Calu3 (cell line): ENCODE measurements at regions not wholly inside any gene's neighbourhood (a gene's known extent, or its start where the extent isn't known, plus 50 kb on each side); places are given as distances from the start of the nearest gene placed in this dataset.

Experiments used
- BruUV-seq: library from RNA; stranded (reverse); fragments of 400-500 nt; replicated peaks from 2 replicates; lab custom pipeline; 2021; lab: Mats Ljungman, UMichigan
- CTCF ChIA-PET: fragments of 300-600 bp; sonication (Branson Sonifier 250); formaldehyde crosslinking; loops from one replicate; lab custom pipeline; 2022; ENCODE audit warnings: antibody characterized with exemption; lab: Charles Lee
- DNase-seq: peaks from one replicate; pipeline ENCODE4 v3.0.0; 2022
- H3K27ac Mint-ChIP-seq: one replicate; pipeline ENCODE4 v1.8.0; 2022; ENCODE audit warnings: mixed read lengths; ENCODE audit not compliant: unreplicated experiment
- H3K27me3 Mint-ChIP-seq: one replicate; pipeline ENCODE4 v1.8.0; 2022; ENCODE audit warnings: mixed read lengths; ENCODE audit not compliant: unreplicated experiment
- H3K36me3 Mint-ChIP-seq: one replicate; pipeline ENCODE4 v1.8.0; 2022; ENCODE audit warnings: mild to moderate bottlenecking, moderate library complexity, mixed read lengths; ENCODE audit not compliant: insufficient read depth, unreplicated experiment
- H3K4me1 Mint-ChIP-seq: one replicate; pipeline ENCODE4 v1.8.0; 2022; ENCODE audit warnings: mild to moderate bottlenecking, low read depth, mixed read lengths; ENCODE audit not compliant: unreplicated experiment
- H3K4me3 Mint-ChIP-seq: one replicate; pipeline ENCODE4 v1.8.0; 2022; ENCODE audit warnings: mild to moderate bottlenecking, low read depth, moderate library complexity, mixed read lengths; ENCODE audit not compliant: unreplicated experiment
- H3K9me3 Mint-ChIP-seq: one replicate; pipeline ENCODE4 v1.8.0; 2022; ENCODE audit warnings: low read depth, mixed read lengths; ENCODE audit not compliant: unreplicated experiment
- intact Hi-C: fragments of 100-400 bp; cut with micrococcal nuclease; formaldehyde crosslinking; loops from one replicate; pipeline ENCODE4 v1.10.0; 2022; ENCODE audit not compliant: unreplicated experiment
- TF ChIP-seq, protein P1 (sequence below): fragments of 200-600 bp; IDR thresholded peaks from one replicate; pipeline ENCODE4 v1.8.0; 2022; ENCODE audit warnings: antibody characterized with exemption; ENCODE audit not compliant: unreplicated experiment

DNA sequence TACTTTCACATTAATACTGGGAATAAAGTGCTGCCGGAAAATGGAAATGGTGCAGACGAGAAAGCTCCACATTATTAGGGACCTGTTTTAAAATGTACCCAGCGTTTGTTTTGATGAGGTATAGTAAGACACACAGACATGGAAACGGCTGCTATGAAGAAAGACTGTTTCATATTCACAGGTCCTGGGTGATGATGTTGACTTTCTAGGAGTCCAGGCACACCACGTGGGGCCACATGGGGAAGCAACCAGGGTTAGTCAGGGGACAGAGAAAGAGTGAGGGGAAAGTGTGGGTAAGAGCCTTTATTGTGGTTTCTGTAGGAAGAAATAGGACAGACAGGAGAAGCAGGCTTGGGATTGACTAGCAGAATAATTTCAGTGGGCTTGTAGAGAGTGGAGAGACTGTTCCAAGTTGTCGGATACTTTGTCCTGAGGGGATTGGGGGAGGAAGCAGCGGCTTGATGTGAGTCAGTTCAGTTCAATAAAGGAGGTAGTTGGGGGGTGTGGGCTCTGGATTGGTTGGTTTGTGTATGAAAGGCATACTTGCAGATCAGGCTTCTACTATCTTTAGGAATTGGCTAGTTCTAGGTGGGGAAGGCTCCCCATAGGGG, 112.0 kb upstream of the MCHR2 start:
- CTCF ChIA-PET = no interaction called here
- Mint-ChIP-seq H3K27ac (no peak overlapping the region), H3K4me1 (peaks cover 8% of the 10 kb centered on the region), H3K27me3 (no peaks in the 10 kb centered on the region), H3K4me3 (no peak overlapping the region), H3K9me3 (no peaks in the 10 kb centered on the region), H3K36me3 (no peaks in the 10 kb centered on the region)
- TF ChIP-seq, protein P1, sequence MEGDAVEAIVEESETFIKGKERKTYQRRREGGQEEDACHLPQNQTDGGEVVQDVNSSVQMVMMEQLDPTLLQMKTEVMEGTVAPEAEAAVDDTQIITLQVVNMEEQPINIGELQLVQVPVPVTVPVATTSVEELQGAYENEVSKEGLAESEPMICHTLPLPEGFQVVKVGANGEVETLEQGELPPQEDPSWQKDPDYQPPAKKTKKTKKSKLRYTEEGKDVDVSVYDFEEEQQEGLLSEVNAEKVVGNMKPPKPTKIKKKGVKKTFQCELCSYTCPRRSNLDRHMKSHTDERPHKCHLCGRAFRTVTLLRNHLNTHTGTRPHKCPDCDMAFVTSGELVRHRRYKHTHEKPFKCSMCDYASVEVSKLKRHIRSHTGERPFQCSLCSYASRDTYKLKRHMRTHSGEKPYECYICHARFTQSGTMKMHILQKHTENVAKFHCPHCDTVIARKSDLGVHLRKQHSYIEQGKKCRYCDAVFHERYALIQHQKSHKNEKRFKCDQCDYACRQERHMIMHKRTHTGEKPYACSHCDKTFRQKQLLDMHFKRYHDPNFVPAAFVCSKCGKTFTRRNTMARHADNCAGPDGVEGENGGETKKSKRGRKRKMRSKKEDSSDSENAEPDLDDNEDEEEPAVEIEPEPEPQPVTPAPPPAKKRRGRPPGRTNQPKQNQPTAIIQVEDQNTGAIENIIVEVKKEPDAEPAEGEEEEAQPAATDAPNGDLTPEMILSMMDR = no peak
- no peak for DNase-seq
- intact Hi-C loops = loop anchor here (2.0 kb wide), 1 partner anchor 551 kb away; no protein-coding TSS in a partner anchor
- no TSS peak for BruUV-seq

DNA sequence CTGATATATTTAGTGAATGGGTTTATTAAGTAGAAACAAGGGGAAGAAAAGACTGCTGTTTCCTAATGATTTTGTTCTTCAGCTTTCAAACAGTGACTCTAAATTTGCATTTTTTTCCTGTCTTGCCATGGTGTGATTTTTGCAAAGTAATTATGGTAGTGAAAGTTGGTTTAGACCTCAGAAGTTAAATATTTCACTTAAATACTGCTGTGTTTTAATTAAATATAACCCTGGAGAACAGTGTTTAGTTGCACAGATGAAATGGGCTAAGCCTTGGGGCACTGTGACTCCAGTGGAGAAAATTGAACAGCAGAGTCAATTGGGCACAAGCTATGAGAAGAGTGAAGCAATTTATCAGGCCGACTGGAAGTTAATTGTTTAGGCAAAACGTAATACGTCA, 111.1 kb upstream of the MCHR2 start:
- DNase-seq = no peak
- intact Hi-C loops = no loop called here
- Mint-ChIP-seq H3K36me3 (no peaks in the 10 kb centered on the region), H3K27ac (no peak overlapping the region), H3K27me3 (no peaks in the 10 kb centered on the region), H3K4me1 (peaks cover 8% of the 10 kb centered on the region), H3K9me3 (no peaks in the 10 kb centered on the region), H3K4me3 (no peak overlapping the region)
- TF ChIP-seq, protein P1 = no peak
- CTCF ChIA-PET = interaction anchor here (0.7 kb wide), 1 partner anchor 192 kb away, joined by 3 read pairs; no protein-coding TSS in a partner anchor
- BruUV-seq = no TSS peak

DNA sequence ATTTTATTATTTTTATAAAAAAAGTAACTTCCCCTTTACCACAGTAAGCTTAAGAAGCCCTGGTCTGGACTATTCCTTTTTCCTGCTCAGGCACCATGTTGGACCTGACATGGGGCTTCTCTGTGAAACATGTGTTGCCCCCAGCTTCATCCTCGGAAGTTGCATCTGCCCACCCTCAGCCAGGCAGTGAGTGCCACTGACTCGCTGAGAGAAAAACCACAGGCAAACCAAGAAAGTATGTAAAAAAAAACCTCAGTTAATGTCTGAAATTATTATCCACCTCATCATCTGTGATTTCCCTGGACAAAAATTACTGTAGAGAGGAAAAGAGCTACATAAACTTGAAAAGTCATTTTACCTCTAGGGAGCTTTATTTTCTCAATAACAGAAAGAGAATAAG, 109.9 kb upstream of the MCHR2 start:
- CTCF ChIA-PET = interaction anchor here (0.5 kb wide), 1 partner anchor 357 kb away, joined by 3 read pairs; no protein-coding TSS in a partner anchor
- no peaks in the 10 kb centered on the region for H3K36me3 Mint-ChIP-seq
- no TSS peak for BruUV-seq
- H3K27me3 Mint-ChIP-seq = no peaks in the 10 kb centered on the region
- TF ChIP-seq, protein P1 = no peak
- intact Hi-C loops = no loop called here
- H3K27ac Mint-ChIP-seq = no peak overlapping the region
- H3K4me1 Mint-ChIP-seq = peaks cover 8% of the 10 kb centered on the region
- no peaks in the 10 kb centered on the region for H3K9me3 Mint-ChIP-seq
- DNase-seq = no peak
- no peak overlapping the region for H3K4me3 Mint-ChIP-seq

DNA sequence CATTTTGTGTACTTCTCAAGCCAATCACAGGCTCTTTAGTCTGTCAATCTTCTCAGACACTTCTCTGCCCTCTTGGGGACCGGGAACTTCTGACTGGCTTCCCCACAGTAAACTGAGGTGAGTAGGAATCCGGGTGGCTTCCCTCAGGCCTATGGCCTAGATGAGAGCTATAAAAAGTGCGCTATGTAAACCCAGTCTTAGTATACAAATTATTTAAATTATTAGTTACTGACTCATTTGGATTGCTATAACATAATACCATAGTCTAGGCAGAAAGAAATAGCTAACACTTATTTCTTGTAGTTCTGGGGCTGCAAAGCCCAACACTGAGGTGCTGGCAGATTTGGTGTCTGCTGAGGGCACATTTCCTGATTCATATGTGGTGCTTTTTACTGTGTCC, 109.2 kb upstream of the MCHR2 start:
- intact Hi-C loops = no loop called here
- Mint-ChIP-seq H3K4me1 (peaks cover 8% of the 10 kb centered on the region), H3K36me3 (no peaks in the 10 kb centered on the region), H3K9me3 (no peaks in the 10 kb centered on the region), H3K4me3 (no peak overlapping the region), H3K27me3 (no peaks in the 10 kb centered on the region), H3K27ac (no peak overlapping the region)
- TF ChIP-seq, protein P1 = no peak
- no peak for DNase-seq
- BruUV-seq = no TSS peak
- CTCF ChIA-PET = interaction anchor here (0.5 kb wide), 1 partner anchor 358 kb away, joined by 3 read pairs; no protein-coding TSS in a partner anchor
